Adrenal gland (tissue), 9 donors: ENCODE measurements at regions not wholly inside any gene's neighbourhood (a gene's known extent, or its start where the extent isn't known, plus 50 kb on each side); places are given as distances from the start of the nearest gene placed in this dataset.

Experiments
- DNase-seq, 7 donors: peaks; one replicate each; pipeline ENCODE4 v3.0.0-alpha.2; 2019 to 2020
- H3K27ac ChIP-seq, 5 donors: fragments of 200-600 bp; sonication (generic) in 4 of 5; 1 replicate in 3 of 5; 2 replicates in 2 of 5; pipeline versions ENCODE4 v1.5.1 to v1.8.0; 2016 to 2020; ENCODE audit warnings: mild to moderate bottlenecking in 1 of 5
- H3K27me3 ChIP-seq: fragments of 200-600 bp; 2 replicates; pipeline ENCODE4 v1.8.0; 2021
- H3K36me3 ChIP-seq, 2 donors: fragments of 200-600 bp; replicated peaks in 1 of 2; 1 replicate in 1 of 2; 2 replicates in 1 of 2; pipeline versions ENCODE4 v1.5.1 to v1.8.0; 2018 to 2022
- H3K4me1 ChIP-seq, 2 donors: fragments of 200-600 bp; replicated peaks in 1 of 2; 1 replicate in 1 of 2; 2 replicates in 1 of 2; pipeline versions ENCODE4 v1.5.1 to v1.8.0; 2018 to 2021
- H3K4me3 ChIP-seq, 4 donors: fragments of 200-600 bp; sonication (generic) in 3 of 4; one replicate each; pipeline ENCODE4 v1.5.1; 2016 to 2018
- H3K9me3 ChIP-seq, 3 donors: fragments of 200-600 bp; sonication (generic) in 1 of 3; replicated peaks in 1 of 3; 1 replicate in 2 of 3; 2 replicates in 1 of 3; pipeline versions ENCODE4 v1.5.1 to v1.8.0; 2016 to 2021
- POLR2A ChIP-seq, 2 donors: fragments of 450-650 bp; IDR thresholded peaks; one replicate each; pipeline ENCODE4 v1.6.1; 2017; ENCODE audit warnings: antibody characterized with exemption in 2 of 2, mild to moderate bottlenecking in 2 of 2, moderate library complexity in 1 of 2
- WGBS, 4 donors: extraction: QIAGEN DNeasy Blood & Tissue Kit in 2 of 4; methylation state at CpG; one replicate each; pipeline versions ENCODE4 v1.1.5 to v1.1.7; 2013 to 2017; 5-methylcytosine and 5-hydroxymethylcytosine counted together
- intact Hi-C, 2 donors: fragments of 100-400 bp; cut with DNase I; formaldehyde crosslinking; loops; one replicate each; pipeline versions ENCODE4 v1.14.1 to v1.15.0; 2022 to 2023
- TF ChIP-seq, protein P1 (sequence below), 6 experiments: fragments of 450-650 bp in 4 of 6; fragments of 200-600 bp in 2 of 6; sonication (generic) in 1 of 6; IDR thresholded peaks; 1 replicate in 5 of 6; 2 replicates in 1 of 6; pipeline versions ENCODE4 v1.5.1 to v1.8.0; 2016 to 2021; ENCODE audit warnings: antibody characterized with exemption in 6 of 6, mild to moderate bottlenecking in 2 of 6, moderate library complexity in 1 of 6
- donor health status: healthy with polysubstance abuse.
- donor health status: Bipolar disorder and iron deficiency.
- donor health status: DM: yes; HTN: yes; CAD: no.
- donor health status: DM: no; HTN: no; CAD: no.
- donor health status: DM: no; HTN: no; CAD: no.

DNA sequence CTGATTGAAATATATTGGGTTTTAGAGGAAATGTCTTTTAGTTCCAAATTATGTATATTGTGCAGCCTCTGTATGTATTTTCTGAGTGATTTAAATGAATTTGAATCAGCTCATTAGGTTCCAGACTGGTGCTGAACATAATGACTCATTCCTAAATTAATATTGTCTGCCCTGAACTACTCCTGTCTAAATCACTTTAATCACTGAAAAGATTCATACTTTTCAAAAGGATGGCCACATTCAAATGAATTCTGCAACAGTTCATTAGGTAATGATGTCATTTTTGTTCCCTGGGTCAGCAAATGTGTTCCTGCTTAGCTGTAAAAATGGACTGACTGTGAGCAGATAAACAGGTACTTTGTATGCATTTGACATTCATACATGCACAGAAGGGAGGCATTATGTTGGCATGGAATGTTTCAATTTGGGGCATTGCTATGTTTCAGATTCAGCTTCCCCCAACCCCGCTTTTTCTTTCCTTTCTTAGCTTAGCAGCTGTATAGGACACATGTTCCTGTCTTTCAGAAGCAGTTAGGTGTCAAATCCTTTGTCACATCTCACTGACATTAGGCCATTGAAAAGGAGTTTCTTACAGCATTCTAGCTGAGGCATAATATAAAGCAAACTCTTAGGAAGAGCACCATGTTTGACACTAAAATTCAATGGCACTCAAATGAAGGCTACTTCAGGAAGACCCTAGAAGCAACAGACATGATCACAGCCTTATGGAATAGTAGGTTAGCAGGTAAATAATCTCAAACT lies 318.5 kb upstream of the ARPP21 start:
- TF ChIP-seq POLR2A (IDR thresholded peaks at IDR 0.05): no peak
- TF ChIP-seq, protein P1, sequence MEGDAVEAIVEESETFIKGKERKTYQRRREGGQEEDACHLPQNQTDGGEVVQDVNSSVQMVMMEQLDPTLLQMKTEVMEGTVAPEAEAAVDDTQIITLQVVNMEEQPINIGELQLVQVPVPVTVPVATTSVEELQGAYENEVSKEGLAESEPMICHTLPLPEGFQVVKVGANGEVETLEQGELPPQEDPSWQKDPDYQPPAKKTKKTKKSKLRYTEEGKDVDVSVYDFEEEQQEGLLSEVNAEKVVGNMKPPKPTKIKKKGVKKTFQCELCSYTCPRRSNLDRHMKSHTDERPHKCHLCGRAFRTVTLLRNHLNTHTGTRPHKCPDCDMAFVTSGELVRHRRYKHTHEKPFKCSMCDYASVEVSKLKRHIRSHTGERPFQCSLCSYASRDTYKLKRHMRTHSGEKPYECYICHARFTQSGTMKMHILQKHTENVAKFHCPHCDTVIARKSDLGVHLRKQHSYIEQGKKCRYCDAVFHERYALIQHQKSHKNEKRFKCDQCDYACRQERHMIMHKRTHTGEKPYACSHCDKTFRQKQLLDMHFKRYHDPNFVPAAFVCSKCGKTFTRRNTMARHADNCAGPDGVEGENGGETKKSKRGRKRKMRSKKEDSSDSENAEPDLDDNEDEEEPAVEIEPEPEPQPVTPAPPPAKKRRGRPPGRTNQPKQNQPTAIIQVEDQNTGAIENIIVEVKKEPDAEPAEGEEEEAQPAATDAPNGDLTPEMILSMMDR (IDR thresholded peaks at IDR 0.05): no peak
- no peak overlapping the region for H3K27ac ChIP-seq
- intact Hi-C loops: no loop called here
- no peaks in the 10 kb centered on the region for H3K4me1 ChIP-seq
- H3K4me3 ChIP-seq: no peak overlapping the region
- no peaks in the 10 kb centered on the region for H3K9me3 ChIP-seq
- DNase-seq: no peak
- no peaks in the 10 kb centered on the region for H3K36me3 ChIP-seq
- WGBS, 4 donors: 58 to 86% (median 72%) methylated on average over 1 of the region's 1 CpG
- no peaks in the 10 kb centered on the region for H3K27me3 ChIP-seq

DNA sequence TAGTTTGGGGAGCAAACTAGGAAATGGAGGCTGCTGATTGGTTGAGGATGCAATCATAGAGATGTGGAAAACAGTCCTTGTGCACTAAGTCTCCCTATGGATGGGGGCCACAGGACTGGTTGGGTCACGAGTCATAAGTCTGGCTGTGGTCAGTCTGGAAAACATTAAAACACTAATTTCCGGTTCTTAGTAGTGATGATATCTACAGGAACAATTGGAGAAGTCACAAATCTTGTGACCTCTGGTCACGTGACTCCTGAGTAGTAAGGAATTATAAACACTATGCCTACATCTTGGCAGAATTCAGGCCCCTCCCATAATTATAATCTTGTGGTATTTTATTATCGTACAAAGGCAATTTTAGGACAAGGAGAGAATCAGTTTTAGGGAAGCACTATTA lies 317.3 kb upstream of the ARPP21 start:
- intact Hi-C loops: no loop called here
- TF ChIP-seq, protein P1 (IDR thresholded peaks at IDR 0.05): no peak
- TF ChIP-seq POLR2A (IDR thresholded peaks at IDR 0.05): no peak
- Histone ChIP-seq H3K27ac (no peak overlapping the region), H3K9me3 (no peaks in the 10 kb centered on the region), H3K4me3 (no peak overlapping the region), H3K36me3 (no peaks in the 10 kb centered on the region), H3K27me3 (no peaks in the 10 kb centered on the region), H3K4me1 (no peaks in the 10 kb centered on the region)
- no peak for DNase-seq
- 54 to 66% (median 57%) methylated on average over 4 of the region's 4 CpGs for WGBS, 4 donors

DNA sequence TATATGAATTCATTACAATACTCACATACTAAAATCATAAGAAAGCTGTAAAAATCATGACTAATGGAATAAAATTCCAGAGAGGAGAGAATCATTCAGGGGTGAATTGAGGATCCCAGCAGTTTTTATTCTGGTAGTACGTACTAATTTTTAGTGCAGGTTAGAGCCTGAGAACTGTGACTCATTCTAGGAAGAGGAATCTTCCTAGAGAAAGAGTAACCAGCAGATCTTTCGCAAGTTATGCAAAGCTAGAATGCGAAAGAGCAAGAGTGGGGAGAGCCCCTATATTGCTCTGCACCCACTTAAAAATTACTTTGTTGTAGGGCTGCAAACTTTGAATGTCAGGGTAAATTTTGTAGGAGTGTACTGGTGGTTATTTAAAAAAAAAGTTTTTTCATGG lies 303.6 kb upstream of the ARPP21 start:
- no peak for TF ChIP-seq POLR2A (IDR thresholded peaks at IDR 0.05)
- TF ChIP-seq, protein P1 (IDR thresholded peaks at IDR 0.05): no peak

DNA sequence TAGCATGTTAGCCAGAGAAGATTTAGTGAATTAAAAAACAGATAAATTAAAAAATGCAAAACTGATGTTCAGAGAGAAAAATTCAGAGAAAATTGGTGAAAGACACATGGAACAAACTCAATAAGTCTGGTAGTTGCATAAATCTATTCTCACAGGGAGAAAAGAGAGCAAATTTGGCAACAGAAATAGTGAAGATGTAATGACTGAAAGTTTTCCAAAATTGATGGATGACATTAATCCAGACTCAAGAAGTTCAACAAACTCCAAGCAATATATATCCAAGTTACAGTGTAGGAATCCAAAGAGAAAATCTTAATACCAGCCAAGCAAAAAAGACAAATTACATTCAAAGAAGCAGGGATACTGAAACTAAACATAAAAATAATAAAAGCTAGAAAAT lies 302.7 kb upstream of the ARPP21 start:
- Histone ChIP-seq H3K4me3 (no peak overlapping the region), H3K4me1 (no peaks in the 10 kb centered on the region), H3K27me3 (no peaks in the 10 kb centered on the region), H3K36me3 (no peaks in the 10 kb centered on the region), H3K9me3 (peaks cover 0 to 4% (median 0%) of the 10 kb centered on the region in 3 donors), H3K27ac (no peak overlapping the region)
- intact Hi-C loops: no loop called here
- DNase-seq: no peak
- no peak for TF ChIP-seq POLR2A (IDR thresholded peaks at IDR 0.05)
- TF ChIP-seq, protein P1 (IDR thresholded peaks at IDR 0.05): no peak

More for the DNA sequence above, 303.6 kb upstream of the ARPP21 start:
- 74 to 91% (median 81%) methylated on average over 3 of the region's 3 CpGs for WGBS, 4 donors
- H3K36me3 ChIP-seq: no peaks in the 10 kb centered on the region
- H3K4me3 ChIP-seq: no peak overlapping the region
- H3K9me3 ChIP-seq: peaks cover 0 to 4% (median 0%) of the 10 kb centered on the region in 3 donors
- no peaks in the 10 kb centered on the region for H3K27me3 ChIP-seq
- intact Hi-C loops: no loop called here
- no peak for DNase-seq
- no peaks in the 10 kb centered on the region for H3K4me1 ChIP-seq
- no peak overlapping the region for H3K27ac ChIP-seq
